ENCODE measurements at regions not wholly inside any gene's neighbourhood (a gene's known extent, or its start where the extent isn't known, plus 50 kb on each side); places are given as distances from the start of the nearest gene placed in this dataset.

- no peak for DNase-seq (ENCODE audit: low spot score)
These were observed 68.3 kb downstream of the CEBPB start for GRCh38 chr20:50258790-50259483.

- DNase-seq (ENCODE audit: low spot score), result no peak
These were observed 69.3 kb downstream of the CEBPB start for GRCh38 chr20:50259705-50260478.

- DNase-seq (ENCODE audit: low spot score), result no peak
These were observed 70.0 kb downstream of the CEBPB start for GRCh38 chr20:50260479-50261221.

- no peak for DNase-seq (ENCODE audit: low spot score)
These were observed 71.0 kb downstream of the CEBPB start for GRCh38 chr20:50261471-50262212.

GRCh38 chr20:50263831-50264230 is 73.2 kb downstream of the CEBPB start:
- DNase-seq (ENCODE audit: low spot score), result no peak

- no peak for DNase-seq (ENCODE audit: low spot score)
These were observed 74.0 kb downstream of the CEBPB start for GRCh38 chr20:50264534-50265145.

- DNase-seq (ENCODE audit: low spot score), result no peak
These were observed 74.8 kb downstream of the CEBPB start for GRCh38 chr20:50265245-50265946.

GRCh38 chr20:50266293-50267040 is 75.8 kb downstream of the CEBPB start:
- DNase-seq (ENCODE audit: low spot score), result no peak

GRCh38 chr20:50267041-50267865 is 76.6 kb downstream of the CEBPB start:
- no peak for DNase-seq (ENCODE audit: low spot score)

- DNase-seq (ENCODE audit: low spot score), result no peak
These were observed 77.2 kb downstream of the CEBPB start for GRCh38 chr20:50267866-50268219.

- DNase-seq (ENCODE audit: low spot score), result no peak
These were observed 78.7 kb downstream of the CEBPB start for GRCh38 chr20:50269091-50270033.

GRCh38 chr20:50270034-50270395 is 79.4 kb downstream of the CEBPB start:
- DNase-seq (ENCODE audit: low spot score), result no peak

GRCh38 chr20:50270569-50270968 is 79.9 kb downstream of the CEBPB start:
- DNase-seq (ENCODE audit: low spot score), result no peak

GRCh38 chr20:50271176-50271575 is 80.5 kb downstream of the CEBPB start:
- no peak for DNase-seq (ENCODE audit: low spot score)

- no peak for DNase-seq (ENCODE audit: low spot score)
These were observed 81.0 kb downstream of the CEBPB start for GRCh38 chr20:50271612-50272011.

GRCh38 chr20:50272030-50272723 is 81.5 kb downstream of the CEBPB start:
- DNase-seq (ENCODE audit: low spot score), result no peak

- DNase-seq (ENCODE audit: low spot score), result no peak
These were observed 82.3 kb downstream of the CEBPB start for GRCh38 chr20:50272724-50273446.

Measured in CD4-positive, alpha-beta T cell treated with Interleukin-15 for 4 hours (primary cell).